Neural progenitor cell (in vitro differentiated cells): ENCODE measurements at regions not wholly inside any gene's neighbourhood (a gene's known extent, or its start where the extent isn't known, plus 50 kb on each side); places are given as distances from the start of the nearest gene placed in this dataset.

Experiments used
- DNase-seq: peaks from one replicate; pipeline ENCODE4 v3.0.0-alpha.2; 2016; ENCODE audit warnings: low spot score
- H2AFZ ChIP-seq: fragments of 200-600 bp; sonication (generic); replicated peaks from 2 replicates; pipeline ENCODE4 v1.6.1; 2016; ENCODE audit warnings: antibody characterized with exemption
- H3F3A ChIP-seq: fragments of 200-600 bp; sonication (generic); 2 replicates; pipeline ENCODE4 v1.6.1; 2016; ENCODE audit warnings: antibody characterized with exemption, low read depth
- H3K27ac ChIP-seq: fragments of 200-600 bp; sonication (generic); 2 replicates; pipeline ENCODE4 v1.5.1; 2016; ENCODE audit warnings: mild to moderate bottlenecking
- H3K27me3 ChIP-seq: fragments of 200-600 bp; sonication (generic); 2 replicates; pipeline ENCODE4 v1.6.1; 2016; ENCODE audit warnings: mild to moderate bottlenecking, moderate library complexity
- H3K36me3 ChIP-seq: fragments of 200-600 bp; sonication (generic); 2 replicates; pipeline ENCODE4 v1.5.1; 2016
- H3K4me1 ChIP-seq: fragments of 200-600 bp; sonication (generic); 2 replicates; pipeline ENCODE4 v1.6.1; 2016; ENCODE audit warnings: mixed run types
- H3K4me2 ChIP-seq: fragments of 200-600 bp; sonication (generic); 2 replicates; pipeline ENCODE4 v1.6.1; 2016
- H3K4me3 ChIP-seq: fragments of 200-600 bp; sonication (generic); 2 replicates; pipeline ENCODE4 v1.5.1; 2016
- H3K79me2 ChIP-seq: fragments of 200-600 bp; sonication (generic); 2 replicates; pipeline ENCODE4 v1.6.1; 2016; ENCODE audit warnings: low read depth
- H3K9ac ChIP-seq: fragments of 200-600 bp; sonication (generic); 2 replicates; pipeline ENCODE4 v1.6.1; 2016
- H3K9me3 ChIP-seq: fragments of 200-600 bp; sonication (generic); 2 replicates; pipeline ENCODE4 v1.5.1; 2016; ENCODE audit warnings: low read depth
- H4K20me1 ChIP-seq: fragments of 200-600 bp; sonication (generic); 2 replicates; pipeline ENCODE4 v1.6.1; 2016; ENCODE audit warnings: low read depth
- H3K27ac Mint-ChIP-seq: 3 replicates; pipeline ENCODE4 v1.8.0; 2021; ENCODE audit warnings: mixed read lengths
- H3K27me3 Mint-ChIP-seq: 2 replicates; pipeline ENCODE4 v1.8.0; 2022; ENCODE audit warnings: low read depth, mild to moderate bottlenecking, inconsistent platforms, moderate library complexity, mixed read lengths; ENCODE audit not compliant: insufficient read depth
- H3K36me3 Mint-ChIP-seq: 3 replicates; pipeline ENCODE4 v1.8.0; 2021; ENCODE audit warnings: mixed read lengths
- H3K4me1 Mint-ChIP-seq: 3 replicates; pipeline ENCODE4 v1.8.0; 2021; ENCODE audit warnings: mixed read lengths
- H3K4me3 Mint-ChIP-seq: 3 replicates; pipeline ENCODE4 v1.8.0; 2021; ENCODE audit warnings: mild to moderate bottlenecking, moderate library complexity, mixed read lengths
- H3K9me3 Mint-ChIP-seq: 3 replicates; pipeline ENCODE4 v1.8.0; 2020; ENCODE audit warnings: mixed read lengths
- CTCF ChIP-seq: fragments of 200-600 bp; sonication (generic); IDR thresholded peaks from 2 replicates; pipeline ENCODE4 v1.5.1; 2017; ENCODE audit warnings: antibody characterized with exemption, mild to moderate bottlenecking
- EZH2 ChIP-seq: fragments of 200-600 bp; sonication (generic); IDR thresholded peaks from 2 replicates; pipeline ENCODE4 v1.6.1; 2017; ENCODE audit warnings: antibody characterized with exemption, mild to moderate bottlenecking, moderate library complexity
- EZH2phosphoT487 ChIP-seq: fragments of 200-600 bp; sonication (generic); IDR thresholded peaks from 2 replicates; pipeline ENCODE4 v1.6.1; 2017; ENCODE audit warnings: antibody characterized with exemption

- Histone ChIP-seq H3K27ac (no peak overlapping the region), H3K4me3 (no peak overlapping the region), H3K9me3 (no peaks in the 10 kb centered on the region), H3F3A (no peaks in the 10 kb centered on the region), H2AFZ (no peak overlapping the region), H3K9ac (no peak overlapping the region), H3K27me3 (no peaks in the 10 kb centered on the region), H3K4me2 (no peak overlapping the region), H4K20me1 (no peaks in the 10 kb centered on the region), H3K36me3 (no peaks in the 10 kb centered on the region), H3K4me1 (no peaks in the 10 kb centered on the region), H3K79me2 (no peaks in the 10 kb centered on the region)
- Mint-ChIP-seq H3K36me3 (no peaks in the 10 kb centered on the region), H3K9me3 (no peaks in the 10 kb centered on the region), H3K4me1 (no peaks in the 10 kb centered on the region), H3K4me3 (no peak overlapping the region), H3K27me3 (no peaks in the 10 kb centered on the region), H3K27ac (no peak overlapping the region)
- DNase-seq, result no peak
- no peak for TF ChIP-seq EZH2phosphoT487
- no peak for TF ChIP-seq CTCF
- TF ChIP-seq EZH2, result no peak
These were observed 133.1 kb downstream of the IQUB start for GRCh38 chr7:123401295-123401694.

GRCh38 chr7:123400196-123400595 lies 134.2 kb downstream of the IQUB start:
- H4K20me1 ChIP-seq, result no peaks in the 10 kb centered on the region
- H3K9ac ChIP-seq, result no peak overlapping the region
- no peaks in the 10 kb centered on the region for H3K79me2 ChIP-seq
- Mint-ChIP-seq H3K27me3 (no peaks in the 10 kb centered on the region), H3K9me3 (no peaks in the 10 kb centered on the region), H3K27ac (no peak overlapping the region), H3K4me1 (no peaks in the 10 kb centered on the region), H3K36me3 (no peaks in the 10 kb centered on the region), H3K4me3 (no peak overlapping the region)
- H3K4me3 ChIP-seq, result no peak overlapping the region
- H3K27ac ChIP-seq, result no peak overlapping the region
- H3K36me3 ChIP-seq, result no peaks in the 10 kb centered on the region
- TF ChIP-seq CTCF (no peak), EZH2 (no peak), EZH2phosphoT487 (no peak)
- H2AFZ ChIP-seq, result no peak overlapping the region
- no peaks in the 10 kb centered on the region for H3K4me1 ChIP-seq
- H3K9me3 ChIP-seq, result no peaks in the 10 kb centered on the region
- no peaks in the 10 kb centered on the region for H3K27me3 ChIP-seq
- DNase-seq, result no peak
- H3F3A ChIP-seq, result no peaks in the 10 kb centered on the region
- H3K4me2 ChIP-seq, result no peak overlapping the region

GRCh38 chr7:123398921-123399320 lies 135.5 kb downstream of the IQUB start:
- Mint-ChIP-seq H3K27me3 (no peaks in the 10 kb centered on the region), H3K4me3 (no peak overlapping the region), H3K9me3 (no peaks in the 10 kb centered on the region), H3K36me3 (no peaks in the 10 kb centered on the region), H3K27ac (no peak overlapping the region), H3K4me1 (no peaks in the 10 kb centered on the region)
- Histone ChIP-seq H3K27me3 (no peaks in the 10 kb centered on the region), H3K9ac (no peak overlapping the region), H3K4me2 (no peak overlapping the region), H3K79me2 (no peaks in the 10 kb centered on the region), H3K4me3 (no peak overlapping the region), H3F3A (no peaks in the 10 kb centered on the region), H3K4me1 (no peaks in the 10 kb centered on the region), H3K27ac (no peak overlapping the region), H4K20me1 (no peaks in the 10 kb centered on the region), H3K9me3 (no peaks in the 10 kb centered on the region), H3K36me3 (no peaks in the 10 kb centered on the region), H2AFZ (no peak overlapping the region)
- DNase-seq, result no peak
- TF ChIP-seq EZH2, result no peak
- TF ChIP-seq CTCF, result no peak
